Esophagus muscularis mucosa (tissue), 4 donors: ENCODE measurements at regions not wholly inside any gene's neighbourhood (a gene's known extent, or its start where the extent isn't known, plus 50 kb on each side); places are given as distances from the start of the nearest gene placed in this dataset.

Experiments
- DNase-seq: peaks from one replicate; pipeline ENCODE4 v3.0.0-alpha.2; 2017; ENCODE audit errors: extremely low spot score
- H3K27ac ChIP-seq, 4 donors: fragments of 200-600 bp; sonication (generic); replicated peaks in 1 of 4; 1 replicate in 3 of 4; 2 replicates in 1 of 4; pipeline ENCODE4 v1.5.1; 2016 to 2019; ENCODE audit warnings: mild to moderate bottlenecking in 1 of 4
- H3K27me3 ChIP-seq, 4 donors: fragments of 200-600 bp; sonication (generic); one replicate each; pipeline versions ENCODE4 v1.5.1 to v1.6.0; 2016 to 2019
- H3K36me3 ChIP-seq, 4 donors: fragments of 200-600 bp; sonication (generic); one replicate each; pipeline ENCODE4 v1.5.1; 2016 to 2019
- H3K4me1 ChIP-seq, 4 donors: fragments of 200-600 bp; sonication (generic); one replicate each; pipeline ENCODE4 v1.5.1; 2016 to 2019
- H3K4me3 ChIP-seq, 4 donors: fragments of 200-600 bp; sonication (generic); 1 replicate in 2 of 4; 2 replicates in 2 of 4; pipeline ENCODE4 v1.5.1; 2016 to 2019; ENCODE audit warnings: mild to moderate bottlenecking in 4 of 4, moderate library complexity in 1 of 4
- H3K9me3 ChIP-seq, 4 donors: fragments of 200-600 bp; sonication (generic); 1 replicate in 3 of 4; 2 replicates in 1 of 4; pipeline ENCODE4 v1.5.1; 2016 to 2019
- EP300 ChIP-seq: sonication (generic); formaldehyde crosslinking; IDR thresholded peaks from one replicate; pipeline ENCODE4 v1.6.1; 2017; ENCODE audit warnings: antibody characterized with exemption
- POLR2A ChIP-seq: fragments of 450-650 bp; IDR thresholded peaks from one replicate; pipeline ENCODE4 v1.6.1; 2017; ENCODE audit warnings: antibody characterized with exemption, moderate library complexity, mild to moderate bottlenecking, low read depth
- POLR2AphosphoS5 ChIP-seq, 2 donors: sonication (generic); formaldehyde crosslinking; IDR thresholded peaks; one replicate each; pipeline ENCODE4 v1.6.1; 2017; ENCODE audit warnings: antibody characterized with exemption in 2 of 2
- WGBS: methylation state at CpG from one replicate; pipeline ENCODE4 v1.1.5; 2018; 5-methylcytosine and 5-hydroxymethylcytosine counted together
- intact Hi-C: fragments of 100-400 bp; cut with DNase I; formaldehyde crosslinking; loops from one replicate; pipeline ENCODE4 v1.15.1; 2023
- TF ChIP-seq, protein P1 (sequence below), 3 experiments: fragments of 200-600 bp in 2 of 3; fragments of 450-650 bp in 1 of 3; sonication (generic) in 2 of 3; IDR thresholded peaks; one replicate each; pipeline ENCODE4 v1.5.1; 2017 to 2019; ENCODE audit warnings: antibody characterized with exemption in 3 of 3, mild to moderate bottlenecking in 2 of 3, moderate library complexity in 1 of 3

DNA sequence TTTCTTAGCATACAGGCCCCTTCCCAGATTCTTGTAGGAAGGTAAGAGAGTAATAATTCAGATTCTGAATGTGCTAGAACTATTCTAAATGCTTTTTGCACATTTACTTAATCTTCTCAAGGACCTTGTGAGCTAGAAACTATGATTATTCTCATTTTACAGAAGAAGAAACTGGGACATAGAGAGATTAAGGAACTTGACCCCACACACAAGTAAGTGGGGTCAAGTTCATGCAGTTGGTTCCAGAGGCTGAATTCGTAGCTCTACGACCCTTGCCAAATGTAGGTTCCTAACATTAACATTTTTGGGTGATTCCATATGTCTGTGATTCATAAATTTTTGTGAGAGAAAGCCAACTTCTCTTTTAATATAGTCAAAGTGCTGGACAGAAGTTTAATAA lies 238.1 kb downstream of the LACC1 start:
- no peaks in the 10 kb centered on the region for H3K9me3 ChIP-seq
- 66% methylated on average over 2 of the region's 2 CpGs for WGBS
- peak overlapping the region; percentile 41 to 69 (median 50) for H3K27ac ChIP-seq
- DNase-seq = no peak
- TF ChIP-seq POLR2A (no peak), POLR2AphosphoS5 (IDR thresholded peaks at IDR 0.05) (no peak), EP300 (no peak)
- TF ChIP-seq, protein P1, sequence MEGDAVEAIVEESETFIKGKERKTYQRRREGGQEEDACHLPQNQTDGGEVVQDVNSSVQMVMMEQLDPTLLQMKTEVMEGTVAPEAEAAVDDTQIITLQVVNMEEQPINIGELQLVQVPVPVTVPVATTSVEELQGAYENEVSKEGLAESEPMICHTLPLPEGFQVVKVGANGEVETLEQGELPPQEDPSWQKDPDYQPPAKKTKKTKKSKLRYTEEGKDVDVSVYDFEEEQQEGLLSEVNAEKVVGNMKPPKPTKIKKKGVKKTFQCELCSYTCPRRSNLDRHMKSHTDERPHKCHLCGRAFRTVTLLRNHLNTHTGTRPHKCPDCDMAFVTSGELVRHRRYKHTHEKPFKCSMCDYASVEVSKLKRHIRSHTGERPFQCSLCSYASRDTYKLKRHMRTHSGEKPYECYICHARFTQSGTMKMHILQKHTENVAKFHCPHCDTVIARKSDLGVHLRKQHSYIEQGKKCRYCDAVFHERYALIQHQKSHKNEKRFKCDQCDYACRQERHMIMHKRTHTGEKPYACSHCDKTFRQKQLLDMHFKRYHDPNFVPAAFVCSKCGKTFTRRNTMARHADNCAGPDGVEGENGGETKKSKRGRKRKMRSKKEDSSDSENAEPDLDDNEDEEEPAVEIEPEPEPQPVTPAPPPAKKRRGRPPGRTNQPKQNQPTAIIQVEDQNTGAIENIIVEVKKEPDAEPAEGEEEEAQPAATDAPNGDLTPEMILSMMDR (IDR thresholded peaks at IDR 0.05) = no peak
- peaks cover 14 to 19% (median 16%) of the 10 kb centered on the region in 4 donors for H3K4me1 ChIP-seq
- no peaks in the 10 kb centered on the region for H3K36me3 ChIP-seq
- no peak overlapping the region for H3K4me3 ChIP-seq
- no peaks in the 10 kb centered on the region for H3K27me3 ChIP-seq
- intact Hi-C loops = no loop called here

DNA sequence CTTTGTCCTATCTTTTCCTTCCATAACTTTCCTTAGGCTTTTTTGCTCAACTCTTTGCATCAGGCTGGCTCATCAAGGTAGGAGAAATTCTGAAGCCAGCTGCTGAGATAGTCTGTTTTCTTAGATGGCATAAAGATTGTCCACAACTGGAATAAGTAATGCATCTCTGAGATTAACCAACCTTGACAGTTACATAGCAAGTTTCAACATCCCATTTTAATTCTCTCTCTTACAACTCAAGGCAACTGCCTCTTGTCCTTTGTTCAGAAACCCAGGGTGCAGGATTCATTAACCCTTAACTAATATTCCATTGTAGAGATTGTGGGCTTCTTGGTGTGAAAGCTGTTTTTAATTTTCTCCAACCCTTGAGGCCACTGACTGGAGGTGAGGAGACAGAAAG lies 239.2 kb downstream of the LACC1 start:
- H3K27me3 ChIP-seq = no peaks in the 10 kb centered on the region
- intact Hi-C loops = no loop called here
- peaks cover 14 to 19% (median 16%) of the 10 kb centered on the region in 4 donors for H3K4me1 ChIP-seq

DNA sequence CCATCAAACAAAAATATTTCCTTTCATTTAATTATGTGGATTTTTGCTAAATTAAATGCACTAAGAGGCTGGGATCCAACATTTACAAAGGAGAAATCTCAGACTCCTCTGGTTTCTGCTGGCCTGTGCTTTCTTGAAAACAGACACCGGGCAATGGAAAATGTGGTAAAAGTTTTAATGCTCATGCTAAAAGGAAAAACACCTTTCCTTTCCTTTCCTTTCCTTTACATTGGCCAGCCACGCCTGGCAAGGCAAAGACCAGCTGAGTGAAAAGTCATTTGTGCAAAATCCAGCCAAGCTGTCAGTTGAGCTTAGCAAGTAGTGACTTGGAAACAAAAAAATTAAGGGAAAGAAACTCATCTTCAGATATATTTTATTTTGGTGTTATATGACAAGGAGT lies 240.3 kb downstream of the LACC1 start:
- TF ChIP-seq POLR2A = no peak
- Histone ChIP-seq H3K27ac (no peak overlapping the region), H3K4me3 (no peak overlapping the region), H3K27me3 (no peaks in the 10 kb centered on the region), H3K4me1 (peaks cover 14 to 19% (median 16%) of the 10 kb centered on the region in 4 donors), H3K36me3 (no peaks in the 10 kb centered on the region), H3K9me3 (peaks cover 0 to 3% (median 0%) of the 10 kb centered on the region in 4 donors)
- 83% methylated on average over 2 of the region's 2 CpGs for WGBS
- peak; percentile 39 for DNase-seq
- intact Hi-C loops = no loop called here

More for the DNA sequence above, 239.2 kb downstream of the LACC1 start:
- DNase-seq = peak; percentile 14
- Histone ChIP-seq H3K36me3 (no peaks in the 10 kb centered on the region), H3K27ac (no peak overlapping the region), H3K9me3 (peaks cover 0 to 3% (median 0%) of the 10 kb centered on the region in 4 donors), H3K4me3 (no peak overlapping the region)
- TF ChIP-seq POLR2AphosphoS5 (IDR thresholded peaks at IDR 0.05) = no peak

DNA sequence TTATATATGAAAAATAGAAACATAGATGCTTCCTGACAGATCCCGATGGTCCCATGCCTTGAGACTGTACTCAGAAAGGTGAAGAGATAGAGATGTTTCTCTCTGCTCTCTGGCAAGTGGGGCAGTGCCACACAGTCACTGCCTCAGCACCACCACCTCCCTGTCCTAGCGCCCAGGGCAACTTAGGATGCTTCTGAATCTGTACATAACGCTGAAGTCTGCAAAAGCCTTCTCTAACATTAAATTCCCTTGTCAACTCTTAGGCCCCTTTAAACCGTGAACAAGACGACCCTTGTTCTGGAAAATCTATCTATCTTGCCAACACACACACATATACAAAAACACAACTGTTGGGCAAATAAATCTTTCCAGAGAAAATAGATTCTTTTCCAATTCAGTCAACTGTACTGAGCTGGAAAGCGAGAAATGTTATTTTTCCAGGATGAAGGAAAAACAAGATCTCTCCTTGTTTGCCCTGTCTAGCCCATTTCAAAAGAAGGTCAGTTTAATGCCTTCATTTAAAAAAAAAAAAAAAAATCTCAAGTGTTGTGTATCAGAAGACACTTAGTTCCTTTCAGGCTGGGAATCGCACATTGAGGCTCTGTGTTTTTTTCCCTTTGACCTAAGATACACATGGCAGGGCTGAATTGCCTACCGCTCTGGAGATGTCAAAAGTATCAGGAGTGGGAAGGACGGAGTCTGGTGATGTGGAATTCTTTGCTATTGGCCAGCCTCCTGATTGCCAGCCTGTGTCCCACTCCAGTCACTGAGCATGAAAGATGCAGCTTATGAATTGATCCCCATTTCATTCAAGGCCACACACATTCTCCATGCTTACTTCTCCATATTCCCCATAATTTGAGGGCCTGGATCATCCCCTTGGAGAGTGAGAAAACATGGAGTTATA lies 241.4 kb downstream of the LACC1 start:
- 86% methylated on average over 9 of the region's 9 CpGs for WGBS
- H3K9me3 ChIP-seq = peaks cover 0 to 3% (median 0%) of the 10 kb centered on the region in 4 donors
- intact Hi-C loops = no loop called here
- peak; percentile 29 for DNase-seq
- H3K36me3 ChIP-seq = no peaks in the 10 kb centered on the region
- H3K27ac ChIP-seq = no peak overlapping the region
- no peak overlapping the region for H3K4me3 ChIP-seq
- no peak for TF ChIP-seq POLR2AphosphoS5 (IDR thresholded peaks at IDR 0.05)
- TF ChIP-seq, protein P1 (IDR thresholded peaks at IDR 0.05) = no peak
- no peak for TF ChIP-seq EP300
- TF ChIP-seq POLR2A = no peak
- peaks cover 14 to 19% (median 16%) of the 10 kb centered on the region in 4 donors for H3K4me1 ChIP-seq
- no peaks in the 10 kb centered on the region for H3K27me3 ChIP-seq

DNA sequence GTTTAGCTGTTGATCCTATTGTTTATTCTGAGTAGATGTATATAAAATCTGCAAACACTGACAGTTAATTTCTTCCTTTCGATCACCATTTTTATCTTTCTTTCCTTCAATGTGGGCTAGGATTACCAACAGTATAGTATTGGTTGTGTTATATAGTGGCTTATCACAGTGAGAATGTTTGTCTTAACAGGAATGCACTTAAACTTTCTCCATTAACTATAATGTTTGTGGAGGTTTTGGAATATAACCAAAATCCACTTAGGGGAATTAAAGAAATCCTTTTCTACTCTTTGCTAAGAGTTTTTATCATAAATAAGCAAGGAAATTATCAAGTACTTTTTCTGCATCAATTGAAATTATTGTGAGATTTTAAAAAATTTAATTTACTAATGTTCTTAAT lies 244.6 kb downstream of the LACC1 start:
- H3K9me3 ChIP-seq = peaks cover 0 to 3% (median 0%) of the 10 kb centered on the region in 4 donors
- 88% methylated on average over 1 of the region's 1 CpG for WGBS
- no peak for TF ChIP-seq POLR2AphosphoS5 (IDR thresholded peaks at IDR 0.05)
- no peaks in the 10 kb centered on the region for H3K36me3 ChIP-seq
- H3K4me3 ChIP-seq = no peak overlapping the region
- no peak overlapping the region for H3K27ac ChIP-seq
- intact Hi-C loops = no loop called here
- no peaks in the 10 kb centered on the region for H3K27me3 ChIP-seq
- peaks cover 3 to 14% (median 12%) of the 10 kb centered on the region in 4 donors for H3K4me1 ChIP-seq
- no peak for DNase-seq

DNA sequence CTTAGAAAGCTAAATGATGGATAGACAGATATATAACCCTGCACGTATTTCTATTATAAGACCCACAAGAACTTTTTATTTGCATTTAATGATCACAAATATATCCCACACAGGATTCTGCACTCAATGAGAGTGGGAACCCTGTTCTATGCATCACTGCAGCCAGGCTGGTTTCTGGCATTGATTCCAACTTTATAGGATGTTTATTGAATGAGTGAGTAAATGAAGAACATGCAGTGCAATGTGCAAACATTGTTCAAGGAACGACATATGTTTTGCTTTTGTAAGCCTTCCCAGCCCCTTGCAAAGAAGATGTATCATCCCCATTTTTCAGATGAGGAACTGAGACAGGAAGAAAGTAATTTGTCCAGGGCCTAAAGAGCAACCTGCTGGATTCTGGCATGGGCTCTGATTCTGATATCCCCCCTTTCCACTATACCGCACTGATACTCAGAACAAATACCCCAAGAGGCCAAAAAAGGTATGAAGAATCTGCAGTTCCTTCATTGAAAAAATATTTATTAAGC lies 246.3 kb downstream of the LACC1 start:
- H3K27me3 ChIP-seq = no peaks in the 10 kb centered on the region
- no peak overlapping the region for H3K4me3 ChIP-seq
- no peak for DNase-seq
- no peak overlapping the region for H3K27ac ChIP-seq
- H3K4me1 ChIP-seq = peaks cover 3 to 16% (median 13%) of the 10 kb centered on the region in 4 donors
- 72% methylated on average over 3 of the region's 3 CpGs for WGBS
- H3K36me3 ChIP-seq = no peaks in the 10 kb centered on the region
- intact Hi-C loops = loop anchor here (5.0 kb wide), 1 partner anchor 74 kb away; no protein-coding TSS in a partner anchor
- H3K9me3 ChIP-seq = peaks cover 0 to 3% (median 0%) of the 10 kb centered on the region in 4 donors
- TF ChIP-seq, protein P1 (IDR thresholded peaks at IDR 0.05) = no peak
- TF ChIP-seq POLR2A (no peak), POLR2AphosphoS5 (IDR thresholded peaks at IDR 0.05) (no peak), EP300 (no peak)
